ENCODE measurements at regions not wholly inside any gene's neighbourhood (a gene's known extent, or its start where the extent isn't known, plus 50 kb on each side); places are given as distances from the start of the nearest gene placed in this dataset.

DNA sequence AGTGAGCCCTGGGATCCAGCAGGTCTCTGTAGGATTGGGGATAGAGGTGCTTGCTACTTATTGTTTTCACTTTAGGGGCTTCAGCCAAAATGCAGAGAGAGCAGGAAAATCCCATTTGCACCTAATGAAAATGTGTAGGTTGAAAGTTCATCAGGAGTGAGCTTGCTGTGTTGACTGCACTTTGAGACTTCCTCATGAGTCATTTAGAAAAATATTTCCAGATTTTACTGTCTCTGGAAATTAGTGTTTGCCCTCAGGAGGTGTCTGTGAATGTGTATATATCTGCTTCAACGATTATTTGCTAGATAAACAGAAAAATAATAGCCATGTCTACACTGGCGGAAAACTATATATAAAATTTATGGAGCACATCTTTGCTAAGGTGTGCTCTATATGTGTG lies 159.3 kb downstream of the CAND1 start:
- no peak for DNase-seq

DNA sequence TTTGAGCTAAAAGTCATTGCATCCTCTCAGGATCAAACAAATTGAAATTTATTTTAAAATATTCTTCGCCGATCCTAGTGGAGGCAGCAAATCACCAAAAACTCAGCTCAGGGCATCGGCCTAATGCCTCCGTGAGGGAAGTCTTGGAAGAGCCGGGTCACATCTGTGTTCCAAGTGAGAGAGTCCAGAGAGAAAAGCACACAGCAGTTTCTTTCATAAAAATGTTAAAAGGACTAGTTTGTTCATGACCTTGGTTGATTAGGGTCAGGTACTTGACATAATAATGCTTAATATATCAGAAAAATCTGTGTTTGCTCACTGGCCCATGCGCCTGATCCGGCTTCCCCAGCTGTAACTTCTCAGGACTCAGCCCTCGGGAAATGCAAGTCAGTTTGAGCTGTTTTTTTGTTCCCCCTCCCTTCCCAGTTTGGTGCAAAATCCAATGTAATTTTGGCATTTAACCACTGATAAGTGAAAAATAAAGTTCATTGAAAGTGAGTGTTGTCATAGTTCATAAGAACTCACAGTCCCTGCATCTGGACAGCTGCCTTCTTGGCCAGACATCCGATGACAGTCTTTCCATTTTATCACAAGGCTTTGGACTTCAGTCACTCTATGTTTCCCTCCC lies 161.7 kb downstream of the CAND1 start:
- DNase-seq, result no peak

DNA sequence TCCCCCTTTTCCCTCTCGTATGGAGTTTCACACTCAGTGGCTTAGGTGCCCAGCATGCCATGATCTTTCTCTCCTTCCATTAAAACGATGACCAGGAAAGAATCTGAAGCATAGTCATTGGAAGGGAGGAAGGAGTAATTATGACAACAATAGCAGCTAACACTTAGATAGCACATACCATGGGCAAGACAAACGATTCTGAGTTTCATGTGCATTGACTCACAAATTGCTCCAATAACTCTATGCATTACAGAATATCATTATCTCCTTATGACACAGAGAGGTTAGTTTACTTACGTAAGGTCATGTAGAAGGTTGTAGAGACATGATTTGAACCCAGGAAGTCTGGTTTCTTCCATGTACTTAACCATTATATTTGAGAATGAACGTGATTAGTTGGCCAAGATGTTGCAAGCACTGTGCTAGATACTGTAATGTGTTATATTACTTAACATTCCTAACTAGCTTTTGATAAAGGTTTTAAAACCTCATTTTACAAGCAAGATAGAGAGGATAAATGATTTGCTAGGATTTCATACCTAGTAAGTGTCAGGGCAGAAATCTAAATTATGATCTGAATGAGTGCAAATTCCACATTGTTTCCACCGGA lies 162.4 kb downstream of the CAND1 start:
- DNase-seq, result no peak

DNA sequence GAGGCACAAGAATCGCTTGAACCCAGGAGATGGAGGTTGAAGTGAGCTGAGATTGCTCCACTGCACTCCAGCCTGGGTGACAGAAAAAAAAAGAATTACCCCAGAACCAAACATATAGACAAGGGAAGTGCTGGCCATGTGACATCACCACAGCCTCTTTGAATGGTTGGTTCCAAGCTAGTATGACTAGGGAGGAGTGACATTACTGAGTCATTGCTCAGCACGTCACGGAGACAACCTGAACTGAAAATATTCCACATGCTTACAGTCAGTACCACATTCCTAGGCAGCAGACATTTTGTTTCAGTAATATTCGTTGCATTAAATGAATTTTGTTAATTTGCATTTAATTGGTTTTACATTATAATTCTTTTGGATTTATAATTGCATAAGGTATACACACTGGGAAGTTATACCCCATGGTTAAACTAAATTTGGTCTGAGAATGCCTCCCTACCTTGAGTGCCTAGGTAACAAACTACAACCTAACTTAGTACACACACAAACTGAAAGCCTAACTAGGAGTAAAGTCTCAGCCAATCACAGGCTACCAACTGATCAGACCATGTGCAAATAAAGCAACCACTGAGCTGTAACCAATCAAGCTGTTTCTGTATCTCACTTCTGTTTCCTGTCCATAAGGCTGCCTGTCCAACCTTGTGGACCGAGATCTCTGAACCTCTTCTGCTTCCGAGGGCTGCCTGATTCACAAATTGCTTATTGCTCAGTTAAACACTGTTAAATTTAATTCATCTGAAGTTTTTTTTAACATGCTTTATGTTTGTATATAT lies 164.4 kb downstream of the CAND1 start:
- no peak for DNase-seq

DNA sequence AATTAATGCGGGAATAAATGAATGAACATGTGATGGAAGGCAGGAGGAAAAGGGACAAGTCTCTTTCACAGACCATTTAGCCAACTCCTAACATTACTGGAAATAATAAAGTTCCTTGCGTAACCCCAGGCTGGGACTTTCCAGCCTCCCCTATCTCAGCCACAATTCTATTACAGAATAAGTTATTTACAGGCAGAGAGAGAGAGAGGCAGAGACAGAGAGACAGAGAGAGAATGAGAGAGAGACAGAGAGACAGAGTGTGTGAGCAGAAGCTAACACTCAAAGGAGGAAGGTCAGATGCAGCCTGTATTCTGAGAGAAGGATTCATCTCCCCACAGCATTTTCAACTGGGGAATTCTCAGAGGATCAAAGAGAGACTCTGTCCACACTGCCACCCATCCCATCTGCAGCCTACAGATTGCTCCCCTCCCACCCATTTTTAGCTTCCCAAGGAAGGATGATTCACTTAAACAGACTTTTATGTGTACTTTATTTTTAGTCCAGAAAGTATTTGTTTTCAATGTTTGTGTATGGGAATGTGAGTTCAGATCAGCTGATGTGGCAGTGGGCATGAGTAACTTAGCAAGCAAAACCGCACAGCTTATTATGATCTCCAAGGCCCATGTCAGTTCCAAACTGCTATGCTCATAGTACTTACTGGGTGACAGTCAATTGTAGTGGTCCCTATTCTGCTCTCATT lies 165.7 kb downstream of the CAND1 start:
- DNase-seq, result no peak

DNA sequence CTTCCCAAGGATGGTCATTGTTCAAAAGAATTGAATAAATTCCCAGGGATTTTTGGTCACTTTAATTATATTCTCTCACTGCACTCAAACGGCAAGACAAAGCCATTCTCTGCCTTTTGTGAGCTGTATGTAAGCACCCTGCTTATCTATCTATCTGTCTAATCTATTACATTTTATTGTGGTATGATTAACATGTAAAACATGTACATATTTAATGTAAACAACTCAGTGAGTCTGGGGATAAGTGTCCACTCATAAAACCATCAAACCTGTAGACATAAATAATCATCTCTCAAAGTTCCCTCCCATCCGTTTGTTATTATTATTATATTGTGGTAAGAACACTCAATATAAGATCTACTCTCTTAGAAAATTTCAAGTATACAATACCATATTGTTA lies 167.1 kb downstream of the CAND1 start:
- no peak for DNase-seq

DNA sequence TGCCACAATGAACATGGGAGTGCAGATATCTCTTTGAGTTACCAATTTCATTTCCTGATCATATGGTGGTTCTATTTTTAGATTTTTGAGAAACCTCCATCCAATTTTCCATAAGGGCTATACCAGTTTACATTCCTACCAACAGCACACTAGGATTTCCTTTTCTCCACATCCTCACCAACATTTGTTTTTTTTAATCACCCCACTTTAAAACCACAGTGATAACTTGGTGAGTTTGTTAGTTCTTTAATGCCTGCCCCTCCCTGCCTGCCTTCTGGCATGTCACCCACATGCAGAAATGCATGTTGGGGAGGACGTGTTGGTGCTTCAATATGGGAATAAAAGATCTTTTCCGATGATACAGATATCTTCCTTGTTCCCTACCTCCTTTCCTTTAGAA lies 167.9 kb downstream of the CAND1 start:
- no peak for DNase-seq

DNA sequence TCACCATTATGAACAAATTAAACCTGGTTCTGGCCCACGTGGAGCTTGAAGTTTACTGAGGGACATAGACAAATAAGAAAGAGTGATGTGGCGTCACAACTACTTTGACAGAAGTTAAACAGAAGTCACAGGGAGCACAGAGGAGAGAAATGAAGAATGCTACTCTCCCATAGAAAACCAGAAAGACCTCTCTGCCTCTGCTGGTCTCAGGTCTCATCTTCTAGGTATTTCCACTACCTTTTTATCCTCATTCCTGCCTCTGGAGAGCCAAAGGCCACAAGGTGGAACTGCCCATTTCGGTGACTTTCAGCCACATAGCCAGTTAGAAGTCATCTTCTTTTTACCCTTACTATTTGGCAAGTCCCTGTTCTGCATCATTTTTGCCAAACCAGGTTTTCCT lies 170.5 kb downstream of the CAND1 start:
- DNase-seq, result no peak

DNA sequence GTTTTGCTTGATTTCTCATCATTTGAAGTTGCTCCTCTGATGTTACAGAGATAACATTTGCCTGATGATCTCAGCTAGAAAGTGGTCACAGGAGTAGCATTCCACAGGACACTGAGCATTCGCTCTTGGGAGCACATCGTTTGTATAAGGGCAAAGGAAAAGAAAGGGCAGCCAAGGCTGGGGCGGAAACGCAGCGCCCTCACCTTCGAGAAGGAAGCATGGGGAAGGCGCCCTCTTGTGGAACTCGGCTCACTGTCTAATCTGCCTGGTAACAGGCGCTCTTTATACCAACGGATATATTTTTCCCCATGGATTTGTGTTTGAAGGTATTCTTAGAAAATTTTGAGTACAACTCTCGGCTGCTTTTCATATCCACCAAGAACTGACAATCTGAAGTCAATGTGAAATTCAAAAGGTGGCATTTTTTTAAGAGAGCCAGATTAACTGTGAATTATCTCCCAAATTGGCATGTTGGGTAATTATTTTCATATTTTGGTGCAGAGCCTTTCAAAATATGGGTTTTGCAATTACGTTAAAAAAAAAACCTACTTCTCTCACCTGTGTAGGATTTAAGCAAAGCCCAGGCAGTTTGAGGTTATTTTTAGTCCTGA lies 172.7 kb downstream of the CAND1 start:
- peak; percentile 67 to 80 for DNase-seq

DNA sequence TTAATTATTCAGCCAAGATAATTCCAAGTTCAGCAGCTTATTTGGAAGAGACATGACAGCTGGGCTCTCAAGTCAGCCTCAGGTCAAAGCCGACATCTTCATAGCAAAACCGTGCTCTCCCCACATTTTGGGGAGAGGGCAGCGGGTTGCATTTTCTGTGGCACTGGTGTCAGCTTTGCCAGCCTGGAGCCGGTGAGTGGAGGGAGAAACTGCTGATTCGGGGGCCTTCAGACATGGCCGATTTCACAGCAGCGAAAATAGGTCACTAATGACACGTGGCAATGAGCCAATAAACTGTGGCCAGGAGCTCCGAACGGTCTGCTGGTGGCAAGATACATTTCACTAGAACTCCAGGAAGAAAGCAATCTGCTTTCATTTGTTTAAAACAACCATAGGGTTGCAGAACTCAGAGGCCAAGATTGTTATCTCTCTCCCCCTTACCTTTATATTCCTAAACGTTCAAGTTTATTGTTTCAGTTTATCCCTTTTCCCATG lies 173.2 kb downstream of the CAND1 start:
- DNase-seq, result no peak

DNA sequence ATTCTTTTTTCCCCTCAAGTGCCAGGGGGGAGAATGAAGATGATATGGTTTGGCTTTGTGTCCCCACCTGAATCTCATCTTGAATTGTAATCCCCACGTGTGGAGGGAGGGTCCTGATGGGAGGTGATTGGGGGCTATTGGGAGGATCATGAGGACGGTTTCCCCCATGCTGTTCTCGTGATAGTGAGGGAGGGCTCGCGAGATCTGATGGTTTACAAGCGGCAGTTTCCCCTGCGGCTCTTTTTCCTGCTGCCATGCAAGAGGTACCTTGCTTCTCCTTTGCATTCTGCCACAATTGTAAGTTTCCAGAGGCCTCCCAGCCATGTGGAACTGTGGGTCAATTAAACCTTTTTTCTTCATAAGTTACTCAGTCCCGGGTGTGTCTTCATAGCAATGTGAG lies 173.7 kb downstream of the CAND1 start:
- DNase-seq, result no peak

DNA sequence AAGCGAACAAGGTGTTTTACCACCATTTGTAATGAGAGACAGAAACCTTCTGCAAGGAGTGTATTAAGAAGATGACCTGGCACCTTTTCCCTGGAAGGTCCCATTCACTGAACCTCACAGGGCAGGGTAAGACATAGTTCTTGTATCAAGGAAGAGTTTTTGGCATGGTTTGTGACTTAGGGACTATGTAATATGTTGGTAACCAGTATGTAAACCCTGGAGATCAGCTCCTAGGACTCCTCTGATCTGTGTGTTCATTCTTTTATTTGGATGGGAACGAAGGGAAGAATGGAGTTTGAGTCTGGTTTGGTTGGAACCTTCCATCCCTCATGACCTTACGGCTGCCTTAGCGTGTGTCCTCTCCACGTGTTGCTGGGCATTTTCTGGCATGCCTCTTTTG lies 175.4 kb downstream of the CAND1 start:
- DNase-seq, result no peak

DNA sequence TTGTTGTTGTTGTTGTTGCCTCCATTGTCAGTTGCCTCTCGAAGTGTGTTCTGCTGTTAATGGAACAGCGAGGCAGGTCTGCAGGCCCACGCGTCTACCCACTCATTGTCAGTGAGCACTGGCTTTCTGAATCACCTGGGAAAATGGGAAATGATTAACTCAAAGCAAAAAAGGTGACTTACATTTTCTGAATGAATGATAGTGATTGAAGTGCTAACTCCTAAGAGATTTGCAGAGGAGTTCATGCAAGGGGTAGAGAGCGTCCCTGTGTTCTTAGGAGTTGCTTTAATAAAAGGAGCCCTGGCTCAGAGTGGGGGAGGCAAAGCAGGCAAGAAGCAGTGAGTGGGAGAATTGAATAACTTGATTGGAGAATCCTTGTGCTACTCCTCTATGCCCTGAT lies 177.6 kb downstream of the CAND1 start:
- no peak for DNase-seq

DNA sequence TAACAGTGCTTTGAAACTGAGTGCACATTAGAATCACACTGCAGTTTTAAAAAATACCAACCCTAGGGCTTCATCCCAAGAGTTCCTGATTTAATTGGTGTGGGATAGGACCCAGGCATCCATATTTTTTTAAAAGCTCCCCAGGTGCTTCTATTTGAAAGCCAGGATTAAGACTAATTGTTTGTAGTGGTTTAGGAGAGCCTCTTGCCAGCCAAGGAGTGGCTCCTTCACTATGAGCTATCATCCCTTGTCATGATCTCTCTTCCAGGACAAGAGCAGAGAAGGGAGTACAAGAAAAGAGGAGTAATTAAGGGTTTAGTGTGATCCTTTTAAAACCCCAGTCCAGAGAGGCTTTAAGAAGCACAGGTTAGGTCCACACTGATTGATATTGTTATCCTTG lies 178.0 kb downstream of the CAND1 start:
- no peak for DNase-seq

DNA sequence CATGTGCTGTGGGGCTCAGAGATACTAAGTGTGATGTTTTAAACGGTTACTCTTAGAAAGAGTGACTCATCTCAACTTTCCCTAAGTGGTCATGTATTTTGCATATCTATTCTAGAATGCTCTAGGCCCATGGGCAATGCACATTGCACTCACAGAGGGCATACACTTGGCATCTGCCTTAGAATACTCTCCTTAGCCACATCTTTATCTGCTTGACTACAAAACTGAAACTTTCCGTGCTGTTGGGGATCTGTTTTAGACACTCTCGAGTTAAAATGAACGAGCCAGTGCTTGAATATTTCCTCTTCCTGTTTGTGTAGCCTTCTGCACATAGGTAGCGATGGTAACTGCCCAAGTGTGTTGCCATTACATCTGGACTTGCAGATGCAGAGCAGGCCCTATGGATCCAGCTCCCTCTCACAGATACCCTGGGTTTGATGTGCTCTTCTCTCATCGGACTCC lies 180.5 kb downstream of the CAND1 start:
- DNase-seq, result peak in 1 of 2 donors; percentile 12

DNA sequence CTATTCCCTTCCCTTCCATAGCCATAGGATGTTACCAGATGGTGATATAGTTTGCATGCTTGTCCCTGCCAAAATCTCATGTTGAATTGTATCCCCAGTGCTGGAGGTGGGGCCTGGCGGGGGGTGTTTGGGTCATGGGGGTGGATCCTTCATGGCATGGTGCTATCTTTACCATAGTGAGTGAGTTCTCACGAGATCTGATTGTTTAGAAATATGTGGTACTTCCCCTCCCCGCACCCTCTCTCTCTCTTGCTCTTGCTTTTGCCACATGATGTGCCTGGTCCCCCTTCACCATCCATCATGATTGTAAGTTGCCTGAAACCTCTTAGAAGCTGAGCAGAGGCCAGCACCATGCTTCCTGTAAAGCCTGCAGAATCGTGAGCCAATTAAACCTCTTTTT lies 181.3 kb downstream of the CAND1 start:
- DNase-seq, result no peak

DNA sequence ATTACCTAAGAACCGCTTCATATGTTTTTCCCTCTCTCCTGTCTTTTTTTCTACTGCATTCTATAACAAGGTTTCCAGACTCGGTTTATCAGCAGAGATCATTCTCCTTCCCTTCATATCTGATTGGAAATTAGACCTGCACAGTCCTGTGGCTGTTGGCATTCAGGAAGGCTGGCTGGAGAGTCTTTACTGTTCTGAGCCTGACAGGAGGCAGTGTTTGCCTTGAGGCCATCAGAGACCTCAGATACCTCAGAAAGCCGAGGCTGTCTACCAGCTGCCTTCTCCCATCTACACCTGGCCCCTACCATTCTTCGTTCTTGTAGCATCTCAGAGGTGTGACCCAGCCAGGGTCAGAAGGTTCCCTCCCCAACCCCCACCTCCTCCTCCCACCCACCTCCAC lies 182.0 kb downstream of the CAND1 start:
- no peak for DNase-seq

DNA sequence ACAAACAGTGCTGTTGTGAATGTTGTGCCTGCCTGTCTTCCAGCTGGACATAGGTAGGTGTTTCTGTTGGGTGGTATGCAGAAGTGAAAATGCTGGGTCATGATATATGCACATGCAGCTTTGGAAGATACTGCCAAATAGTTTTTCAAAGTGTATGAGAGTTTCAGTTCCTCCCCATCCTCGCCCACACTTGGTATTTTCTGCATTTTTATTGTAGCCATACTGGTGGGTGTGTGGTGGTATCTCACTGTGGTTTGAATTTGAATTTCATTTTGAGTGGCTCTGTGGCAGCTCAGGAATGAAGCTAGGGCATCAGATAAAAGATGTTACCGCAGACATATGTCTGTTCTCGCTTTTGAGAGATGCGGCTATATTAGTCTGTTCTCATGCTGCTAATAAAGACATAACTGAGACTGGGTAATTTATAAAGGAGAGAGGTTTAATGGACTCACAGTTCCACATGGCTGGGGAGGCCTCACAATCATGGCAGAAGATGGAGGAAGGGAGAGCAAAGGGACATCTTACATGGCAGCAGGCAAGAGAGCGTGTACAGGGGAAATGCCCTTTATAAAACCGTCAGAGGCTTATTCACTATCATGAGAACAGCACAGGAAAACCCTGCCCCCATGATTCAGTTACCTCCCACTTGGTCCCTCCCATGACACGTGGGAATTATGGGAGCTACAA lies 183.1 kb downstream of the CAND1 start:
- no peak for DNase-seq

DNA sequence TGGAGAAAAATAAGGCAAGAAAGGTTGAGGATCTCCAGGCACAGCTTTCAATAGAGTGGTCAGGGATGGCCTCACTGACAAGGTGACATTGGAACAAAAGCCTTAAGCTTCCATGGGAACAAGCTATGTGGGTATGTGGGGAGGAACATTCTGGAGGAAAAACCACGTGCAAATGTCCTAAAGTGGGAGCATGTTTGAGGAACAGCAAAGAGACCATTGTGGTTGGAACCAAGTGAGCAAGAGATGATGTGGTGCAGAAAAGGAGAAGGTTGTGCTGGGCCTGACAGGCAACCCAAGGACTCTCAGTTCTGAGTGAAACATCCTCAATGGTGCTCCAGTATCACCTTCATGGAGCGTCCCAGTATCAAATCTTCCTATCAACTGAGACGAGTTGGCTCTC lies 184.0 kb downstream of the CAND1 start:
- DNase-seq, result no peak

DNA sequence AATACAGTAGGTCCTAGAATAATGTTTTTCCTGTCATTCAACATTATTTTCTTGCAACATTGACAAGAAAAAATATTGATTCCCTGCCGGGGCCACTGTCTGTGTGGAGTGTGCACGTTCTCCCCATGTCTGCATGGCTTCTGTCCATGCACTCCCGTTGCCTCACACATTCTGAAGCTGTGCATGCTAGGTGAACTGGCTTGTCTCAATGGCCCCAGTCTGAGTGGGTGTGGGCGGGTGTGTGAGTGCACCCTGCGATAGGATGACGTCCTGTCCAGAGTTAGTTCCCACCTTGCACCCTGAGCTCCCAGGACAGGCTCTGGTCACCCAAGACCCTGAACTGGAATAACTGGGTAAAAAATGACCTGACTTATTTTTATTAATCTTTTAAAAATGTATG lies 186.1 kb downstream of the CAND1 start:
- no peak for DNase-seq

DNA sequence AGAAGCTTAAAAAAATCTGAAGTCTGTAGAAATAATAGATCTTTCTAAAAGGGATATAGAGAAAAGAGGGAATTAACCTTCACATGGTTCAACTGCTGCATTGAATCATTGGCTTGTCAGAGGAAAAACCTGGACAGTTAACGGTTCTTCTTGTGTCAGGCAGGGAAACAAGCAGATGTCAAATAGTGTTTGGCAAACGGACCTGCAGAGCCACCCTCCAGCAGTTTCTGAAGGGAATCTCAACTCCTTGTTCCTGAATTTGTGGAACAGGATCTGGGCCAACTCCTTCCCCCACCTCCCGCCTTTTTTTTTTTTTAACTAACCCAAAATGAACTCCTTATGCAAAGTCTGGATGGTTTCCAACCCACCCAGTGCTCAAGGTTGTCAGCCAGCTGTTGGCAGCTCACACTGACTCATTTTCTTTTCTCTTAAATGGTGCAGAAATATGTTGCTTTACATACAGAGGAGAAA lies 187.3 kb downstream of the CAND1 start:
- no peak for DNase-seq

DNA sequence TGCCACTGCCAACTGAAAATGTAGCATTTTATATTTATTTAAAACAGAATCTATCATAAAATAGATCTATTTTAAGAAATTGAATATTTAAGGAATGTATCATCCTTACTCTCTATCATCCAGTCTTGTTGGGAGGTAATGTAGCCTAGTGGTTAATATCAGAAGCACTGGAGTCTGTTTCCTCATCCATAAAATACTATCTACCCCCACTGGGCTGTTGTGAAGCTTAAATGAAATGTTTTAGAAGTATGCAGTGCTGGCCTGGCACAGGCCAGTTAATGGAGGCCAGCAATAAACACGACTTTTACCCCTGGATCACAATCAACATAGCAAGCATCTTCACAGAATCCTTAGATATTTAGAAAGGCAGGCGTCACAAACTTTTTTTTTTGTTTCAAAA lies 188.0 kb downstream of the CAND1 start:
- DNase-seq, result no peak

All from activated CD4-positive, alpha-beta T cell treated with anti-CD3 and anti-CD28 coated beads for 4 hours (primary cell).